ENCODE measurements at regions not wholly inside any gene's neighbourhood (a gene's known extent, or its start where the extent isn't known, plus 50 kb on each side); places are given as distances from the start of the nearest gene placed in this dataset.

DNA sequence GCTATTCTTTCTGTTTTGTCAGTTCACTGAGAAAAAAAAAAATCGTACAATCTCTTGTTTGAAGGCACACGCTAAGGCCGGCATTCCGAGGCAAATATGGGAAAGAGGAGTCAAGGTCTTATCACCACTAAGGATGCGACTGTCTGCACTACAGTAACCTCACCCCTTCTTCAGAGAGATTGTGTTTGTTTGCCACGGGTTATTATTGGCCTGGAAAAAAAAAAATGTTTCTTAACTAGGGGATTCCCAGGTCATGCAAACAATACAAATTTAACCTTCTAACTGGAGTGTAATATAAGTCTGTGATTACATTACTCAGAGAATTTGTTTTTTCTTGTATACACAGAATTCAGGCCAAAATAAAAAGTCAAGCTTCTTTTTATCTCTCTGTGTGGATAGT is 168.3 kb downstream of the TMA16 start:
- DNase-seq = no peak
- WGBS, 4 donors = 33 to 49% (median 40%) methylated on average over 6 of the region's 6 CpGs
- Histone ChIP-seq H3K9me3 (peaks cover 0 to 10% (median 0%) of the 10 kb centered on the region in 12 donors), H3K27ac (no peak overlapping the region), H3K4me1 (peaks cover 0 to 38% (median 0%) of the 10 kb centered on the region in 12 donors), H3K36me3 (no peaks in the 10 kb centered on the region), H3K4me3 (no peak overlapping the region), H3K27me3 (no peaks in the 10 kb centered on the region)
- TF ChIP-seq, protein P1, sequence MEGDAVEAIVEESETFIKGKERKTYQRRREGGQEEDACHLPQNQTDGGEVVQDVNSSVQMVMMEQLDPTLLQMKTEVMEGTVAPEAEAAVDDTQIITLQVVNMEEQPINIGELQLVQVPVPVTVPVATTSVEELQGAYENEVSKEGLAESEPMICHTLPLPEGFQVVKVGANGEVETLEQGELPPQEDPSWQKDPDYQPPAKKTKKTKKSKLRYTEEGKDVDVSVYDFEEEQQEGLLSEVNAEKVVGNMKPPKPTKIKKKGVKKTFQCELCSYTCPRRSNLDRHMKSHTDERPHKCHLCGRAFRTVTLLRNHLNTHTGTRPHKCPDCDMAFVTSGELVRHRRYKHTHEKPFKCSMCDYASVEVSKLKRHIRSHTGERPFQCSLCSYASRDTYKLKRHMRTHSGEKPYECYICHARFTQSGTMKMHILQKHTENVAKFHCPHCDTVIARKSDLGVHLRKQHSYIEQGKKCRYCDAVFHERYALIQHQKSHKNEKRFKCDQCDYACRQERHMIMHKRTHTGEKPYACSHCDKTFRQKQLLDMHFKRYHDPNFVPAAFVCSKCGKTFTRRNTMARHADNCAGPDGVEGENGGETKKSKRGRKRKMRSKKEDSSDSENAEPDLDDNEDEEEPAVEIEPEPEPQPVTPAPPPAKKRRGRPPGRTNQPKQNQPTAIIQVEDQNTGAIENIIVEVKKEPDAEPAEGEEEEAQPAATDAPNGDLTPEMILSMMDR (IDR thresholded peaks at IDR 0.05) = no peak
- no peak for TF ChIP-seq POLR2A (IDR thresholded peaks at IDR 0.05)
- intact Hi-C loops (cut with DNase I) = no loop called here
- no peak for ATAC-seq

DNA sequence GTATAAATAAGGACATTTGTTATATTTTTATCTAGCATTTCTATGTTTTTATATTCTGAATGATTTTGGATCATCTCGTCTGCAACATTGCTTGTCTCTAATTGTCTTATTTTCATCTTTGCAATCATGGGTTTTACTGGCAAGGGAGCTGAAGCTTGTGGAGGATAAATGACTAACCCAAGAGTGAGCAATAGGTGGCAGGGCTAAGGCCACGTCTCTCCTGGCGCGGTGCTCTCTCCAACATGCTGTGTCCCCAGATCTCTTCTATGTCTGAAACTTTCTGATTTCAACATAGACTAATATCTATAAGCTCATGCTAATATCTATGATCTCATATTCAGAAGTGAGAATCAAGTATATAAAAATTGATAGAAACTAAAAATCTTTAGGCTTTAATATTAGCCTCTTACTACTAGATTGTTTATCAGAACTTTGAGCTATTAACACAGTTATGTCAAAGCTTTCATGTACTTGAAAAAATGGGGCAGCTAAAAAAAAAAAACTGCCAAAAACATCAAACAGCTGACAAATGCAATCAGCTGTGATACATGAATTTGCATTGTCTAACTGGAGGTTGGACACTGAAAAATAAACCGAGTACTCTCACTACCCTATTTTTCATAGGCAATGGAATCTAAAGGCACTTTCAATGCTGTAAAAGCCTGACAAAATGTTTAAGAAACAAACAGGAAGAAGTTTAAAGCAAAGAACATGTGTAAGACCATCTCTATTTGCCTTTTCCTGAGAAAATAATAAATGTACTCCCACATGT is 169.2 kb downstream of the TMA16 start:
- Histone ChIP-seq H3K4me1 (peaks cover 0 to 38% (median 0%) of the 10 kb centered on the region in 12 donors), H3K27me3 (no peaks in the 10 kb centered on the region), H3K4me3 (no peak overlapping the region), H3K9me3 (peaks cover 0 to 5% (median 0%) of the 10 kb centered on the region in 12 donors), H3K27ac (peak overlapping the region in 1 of 12 donors; percentile 74), H3K36me3 (no peaks in the 10 kb centered on the region)
- no peak for ATAC-seq
- TF ChIP-seq, protein P1 (IDR thresholded peaks at IDR 0.05) = no peak
- no peak for TF ChIP-seq POLR2A (IDR thresholded peaks at IDR 0.05)
- DNase-seq = no peak
- intact Hi-C loops (cut with DNase I) = no loop called here
- 73 to 77% (median 76%) methylated on average over 5 of the region's 5 CpGs for WGBS, 4 donors

DNA sequence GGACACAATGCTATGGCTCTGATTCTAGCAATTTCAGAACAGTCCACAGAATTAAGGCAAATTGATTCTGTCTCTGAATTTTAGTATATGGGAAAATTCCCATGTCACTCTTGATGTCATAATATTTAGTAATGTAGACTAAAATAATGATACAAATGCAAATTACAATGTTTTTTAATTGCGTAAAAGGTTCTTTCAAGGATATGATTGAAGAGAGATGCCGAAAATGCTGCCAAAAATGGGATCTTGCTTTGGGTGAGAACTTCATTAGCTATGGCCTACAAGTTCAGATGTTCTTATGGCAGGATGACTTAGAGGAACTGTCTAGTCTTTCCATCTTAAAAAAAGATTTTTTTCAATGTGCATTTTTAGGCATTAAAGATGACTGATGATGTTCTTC is 170.6 kb downstream of the TMA16 start:
- Histone ChIP-seq H3K36me3 (no peaks in the 10 kb centered on the region), H3K4me1 (peaks cover 0 to 38% (median 0%) of the 10 kb centered on the region in 12 donors), H3K27me3 (no peaks in the 10 kb centered on the region), H3K9me3 (peaks cover 0 to 2% (median 0%) of the 10 kb centered on the region in 12 donors), H3K4me3 (no peak overlapping the region), H3K27ac (peak overlapping the region in 1 of 12 donors; percentile 74)
- ATAC-seq (no peak), DNase-seq (no peak)
- 92 to 93% (median 93%) methylated on average over 2 of the region's 2 CpGs for WGBS, 4 donors
- TF ChIP-seq, protein P1 (IDR thresholded peaks at IDR 0.05) = no peak
- TF ChIP-seq POLR2A (IDR thresholded peaks at IDR 0.05) = no peak
- intact Hi-C loops (cut with DNase I) = no loop called here

DNA sequence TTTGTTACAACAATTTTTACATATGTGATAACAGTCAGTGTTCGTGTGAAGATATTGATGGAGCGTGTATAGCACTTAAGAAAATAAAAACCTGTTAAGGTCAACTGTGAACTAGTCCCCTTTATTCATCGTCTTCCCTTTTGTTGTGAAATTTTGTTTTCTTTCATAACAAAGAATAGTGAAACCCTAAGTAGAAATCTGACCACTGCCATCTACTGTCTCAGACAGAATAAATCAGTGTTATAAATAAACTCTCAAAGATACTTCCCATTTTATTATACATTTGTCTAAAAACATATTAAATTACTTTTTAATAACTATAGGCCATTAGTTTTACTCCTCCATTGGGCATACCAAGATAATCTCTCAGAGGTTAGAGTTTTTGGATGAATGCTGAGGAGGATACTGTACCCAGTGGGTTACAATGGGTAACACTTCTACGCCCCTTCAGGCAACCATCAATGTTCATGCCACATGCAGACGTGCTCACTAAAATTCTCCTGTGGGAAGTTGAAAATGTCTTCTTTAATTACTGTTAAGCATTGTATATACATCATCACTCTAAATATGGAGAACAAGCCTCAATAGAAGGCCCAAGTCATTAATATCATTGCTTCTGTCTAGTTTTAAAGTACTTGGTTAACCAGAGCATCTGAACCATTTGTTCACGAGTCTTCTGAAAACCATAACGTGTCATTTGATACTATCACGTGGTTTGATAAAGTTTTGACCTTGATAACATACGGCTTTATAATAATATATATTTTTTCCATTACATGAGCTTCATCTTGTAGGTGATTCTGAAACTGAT is 171.2 kb downstream of the TMA16 start:
- H3K27ac ChIP-seq = peak overlapping the region in 1 of 12 donors; percentile 74
- WGBS, 4 donors = 72 to 83% (median 78%) methylated on average over 9 of the region's 9 CpGs
- H3K9me3 ChIP-seq = no peaks in the 10 kb centered on the region
- H3K27me3 ChIP-seq = no peaks in the 10 kb centered on the region
- TF ChIP-seq, protein P1 (IDR thresholded peaks at IDR 0.05) = peak in 1 of 12 donors; percentile 8
- no peak for TF ChIP-seq POLR2A (IDR thresholded peaks at IDR 0.05)
- peaks cover 0 to 38% (median 0%) of the 10 kb centered on the region in 12 donors for H3K4me1 ChIP-seq
- peak overlapping the region in 1 of 12 donors; percentile 13 for H3K4me3 ChIP-seq
- intact Hi-C loops (cut with DNase I) = no loop called here
- no peaks in the 10 kb centered on the region for H3K36me3 ChIP-seq
- DNase-seq (no peak), ATAC-seq (no peak)

Measured in heart left ventricle (tissue), 16 donors.